ENCODE measurements at regions not wholly inside any gene's neighbourhood (a gene's known extent, or its start where the extent isn't known, plus 50 kb on each side); places are given as distances from the start of the nearest gene placed in this dataset.

DNA sequence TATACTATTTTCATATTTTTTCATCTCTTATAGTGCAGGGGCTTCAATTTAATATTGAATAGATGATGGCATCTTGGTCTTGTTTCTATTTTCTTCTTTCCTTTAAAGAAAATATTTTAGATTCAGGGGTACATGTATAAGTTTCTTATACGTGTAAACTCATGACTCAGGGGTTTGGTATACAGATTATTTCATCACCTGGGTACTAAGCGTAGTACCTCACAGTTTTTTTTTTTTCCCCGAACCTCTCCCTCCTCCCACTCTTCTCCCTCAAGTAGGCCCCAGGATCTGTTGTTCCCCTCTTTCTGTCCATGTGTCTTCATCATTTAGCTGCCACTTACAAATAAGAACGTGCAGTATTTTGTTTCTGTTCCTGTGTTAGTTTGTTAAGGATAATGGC, 172.6 kb downstream of the TMTC3 start:
- Histone ChIP-seq H3K18ac (ENCODE audit: low read depth, low read length) (no peak overlapping the region), H3K4me2 (ENCODE audit: low read depth, low read length) (no peak overlapping the region), H3K9me3 (ENCODE audit: control insufficient read depth, insufficient read depth, low read length) (peaks cover 2% of the 10 kb centered on the region; the same call in 1 of the 2 replicates), H2AFZ (replicated peaks; ENCODE audit: low read length, poor library complexity) (no peak overlapping the region), H3K14ac (replicated peaks; ENCODE audit: low read depth, low read length) (no peak overlapping the region), H4K5ac (ENCODE audit: low read depth, low read length) (no peak overlapping the region), H3K4me3 (ENCODE audit: insufficient read depth, low read depth, low read length) (no peak overlapping the region), H3K4ac (ENCODE audit: low read depth, low read length) (no peak overlapping the region), H3K9me1 (ENCODE audit: insufficient read depth, low read length) (peaks cover 3% of the 10 kb centered on the region; the same call in 1 of the 2 replicates), H2BK20ac (ENCODE audit: low read depth, low read length) (no peak overlapping the region), H3K23ac (ENCODE audit: low read depth, low read length) (no peak overlapping the region), H3K56ac (ENCODE audit: extremely low read depth, insufficient read depth, low read length) (no peak overlapping the region), H2BK15ac (ENCODE audit: low read depth, low read length) (no peak overlapping the region; the same call in 2 of the 3 replicates), H2AK5ac (ENCODE audit: low read depth, low read length) (no peak overlapping the region; the same call in 1 of the 2 replicates), H3K4me1 (ENCODE audit: control insufficient read depth, insufficient read depth, low read length) (peaks cover 3% of the 10 kb centered on the region; the same call in 1 of the 2 replicates), H2BK5ac (ENCODE audit: low read depth, low read length, poor library complexity, severe bottlenecking) (no peak overlapping the region), H4K8ac (ENCODE audit: low read depth in 2 of 2, low read length in 2 of 2) (no peak overlapping the region), H3K36me3 (ENCODE audit: control insufficient read depth, insufficient read depth, low read length) (no peaks in the 10 kb centered on the region), H3K27me3 (ENCODE audit: control insufficient read depth, insufficient read depth, low read length) (no peaks in the 10 kb centered on the region), H3K27ac (ENCODE audit: insufficient read depth, low read length) (no peak overlapping the region), H3K9ac (ENCODE audit: low read depth, low read length) (no peak overlapping the region), H3K79me1 (ENCODE audit: low read depth in 1 of 2, low read length in 2 of 2) (peaks cover 0 to 3% of the 10 kb centered on the region in 2 experiments; a peak in 1 of 4 replicates), H4K91ac (ENCODE audit: insufficient read depth, low read depth, low read length) (no peak overlapping the region), H2AK9ac (replicated peaks; ENCODE audit: low read depth, low read length, poor library complexity) (no peak overlapping the region), H4K20me1 (ENCODE audit: insufficient read depth, low read length) (no peaks in the 10 kb centered on the region), H2BK120ac (ENCODE audit: low read depth, low read length) (no peak overlapping the region)
- 83% methylated on average over 1 of the region's 4 CpGs; no CpG with 5 or more reads in 1 of the 2 experiments for WGBS, 2 experiments (ENCODE audit: extremely low coverage in 2 of 2, insufficient read length in 1 of 2)
- ChIA-PET CTCF (no interaction called here), POLR2A (ENCODE audit: unreplicated experiment) (no interaction called here)
- dilution Hi-C loops (cut with HindIII; ENCODE audit: low sequenced_read_pairs, unreplicated experiment): no loop called here
- in situ Hi-C loops (cut with MboI; ENCODE audit: low sequenced_read_pairs): no loop called here
- DNase-seq (no peak), ATAC-seq (ENCODE audit: low read depth) (no peak)
- intact Hi-C loops (cut with micrococcal nuclease): no loop called here
- TF ChIP-seq NFE2L2 (IDR thresholded peaks at IDR 0.05; ENCODE audit: low read depth, low read length): no peak
- no peak for TF ChIP-seq POLR2A (IDR thresholded peaks at IDR 0.05; ENCODE audit: low read depth, low read length)
- TF ChIP-seq MXI1 (IDR thresholded peaks at IDR 0.05; ENCODE audit: borderline replicate concordance, low read depth, low read length): no peak
- TF ChIP-seq, protein P1, sequence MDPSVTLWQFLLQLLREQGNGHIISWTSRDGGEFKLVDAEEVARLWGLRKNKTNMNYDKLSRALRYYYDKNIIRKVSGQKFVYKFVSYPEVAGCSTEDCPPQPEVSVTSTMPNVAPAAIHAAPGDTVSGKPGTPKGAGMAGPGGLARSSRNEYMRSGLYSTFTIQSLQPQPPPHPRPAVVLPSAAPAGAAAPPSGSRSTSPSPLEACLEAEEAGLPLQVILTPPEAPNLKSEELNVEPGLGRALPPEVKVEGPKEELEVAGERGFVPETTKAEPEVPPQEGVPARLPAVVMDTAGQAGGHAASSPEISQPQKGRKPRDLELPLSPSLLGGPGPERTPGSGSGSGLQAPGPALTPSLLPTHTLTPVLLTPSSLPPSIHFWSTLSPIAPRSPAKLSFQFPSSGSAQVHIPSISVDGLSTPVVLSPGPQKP (IDR thresholded peaks at IDR 0.05; ENCODE audit: borderline replicate concordance, low read depth, low read length): no peak
- TF ChIP-seq, protein P2, sequence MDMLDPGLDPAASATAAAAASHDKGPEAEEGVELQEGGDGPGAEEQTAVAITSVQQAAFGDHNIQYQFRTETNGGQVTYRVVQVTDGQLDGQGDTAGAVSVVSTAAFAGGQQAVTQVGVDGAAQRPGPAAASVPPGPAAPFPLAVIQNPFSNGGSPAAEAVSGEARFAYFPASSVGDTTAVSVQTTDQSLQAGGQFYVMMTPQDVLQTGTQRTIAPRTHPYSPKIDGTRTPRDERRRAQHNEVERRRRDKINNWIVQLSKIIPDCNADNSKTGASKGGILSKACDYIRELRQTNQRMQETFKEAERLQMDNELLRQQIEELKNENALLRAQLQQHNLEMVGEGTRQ (IDR thresholded peaks at IDR 0.05; ENCODE audit: low read depth, low read length): no peak
- TF ChIP-seq MAZ (IDR thresholded peaks at IDR 0.05; ENCODE audit: borderline replicate concordance, low read depth, low read length): no peak
- no peak for TF ChIP-seq SMC3 (IDR thresholded peaks at IDR 0.05; ENCODE audit: low read depth, low read length)
- TF ChIP-seq, protein P3, sequence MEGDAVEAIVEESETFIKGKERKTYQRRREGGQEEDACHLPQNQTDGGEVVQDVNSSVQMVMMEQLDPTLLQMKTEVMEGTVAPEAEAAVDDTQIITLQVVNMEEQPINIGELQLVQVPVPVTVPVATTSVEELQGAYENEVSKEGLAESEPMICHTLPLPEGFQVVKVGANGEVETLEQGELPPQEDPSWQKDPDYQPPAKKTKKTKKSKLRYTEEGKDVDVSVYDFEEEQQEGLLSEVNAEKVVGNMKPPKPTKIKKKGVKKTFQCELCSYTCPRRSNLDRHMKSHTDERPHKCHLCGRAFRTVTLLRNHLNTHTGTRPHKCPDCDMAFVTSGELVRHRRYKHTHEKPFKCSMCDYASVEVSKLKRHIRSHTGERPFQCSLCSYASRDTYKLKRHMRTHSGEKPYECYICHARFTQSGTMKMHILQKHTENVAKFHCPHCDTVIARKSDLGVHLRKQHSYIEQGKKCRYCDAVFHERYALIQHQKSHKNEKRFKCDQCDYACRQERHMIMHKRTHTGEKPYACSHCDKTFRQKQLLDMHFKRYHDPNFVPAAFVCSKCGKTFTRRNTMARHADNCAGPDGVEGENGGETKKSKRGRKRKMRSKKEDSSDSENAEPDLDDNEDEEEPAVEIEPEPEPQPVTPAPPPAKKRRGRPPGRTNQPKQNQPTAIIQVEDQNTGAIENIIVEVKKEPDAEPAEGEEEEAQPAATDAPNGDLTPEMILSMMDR (conservative IDR thresholded peaks at IDR 0.05; ENCODE audit: low read depth, low read length): no peak
- TF ChIP-seq RFX5 (IDR thresholded peaks at IDR 0.05; ENCODE audit: low read depth, low read length): no peak
- TF ChIP-seq MAFK (IDR thresholded peaks at IDR 0.05; ENCODE audit: low read depth, low read length): no peak
- no peak for TF ChIP-seq CEBPB (IDR thresholded peaks at IDR 0.05; ENCODE audit: low read depth, low read length)
- TF ChIP-seq BHLHE40 (IDR thresholded peaks at IDR 0.05; ENCODE audit: low read depth, low read length): no peak
- TF ChIP-seq RAD21 (IDR thresholded peaks at IDR 0.05; ENCODE audit: low read length): no peak
- TF ChIP-seq RCOR1 (IDR thresholded peaks at IDR 0.05; ENCODE audit: insufficient replicate concordance, low read length): no peak
- no peak for TF ChIP-seq CHD1 (IDR thresholded peaks at IDR 0.05; ENCODE audit: low read depth, low read length)
- no peak for TF ChIP-seq FOS (IDR thresholded peaks at IDR 0.05; ENCODE audit: low read depth, low read length)
- BruUV-seq (replicated peaks): no TSS peak

All from IMR-90 (cell line).